Pulmonary artery endothelial cell (primary cell): ENCODE measurements at regions not wholly inside any gene's neighbourhood (a gene's known extent, or its start where the extent isn't known, plus 50 kb on each side); places are given as distances from the start of the nearest gene placed in this dataset.
"Not testable (repeated sequence)": the region's sequence is repeated elsewhere in the genome, so short reads cannot be mapped to it uniquely, and the experiment has no call there.

Experiments used
- DNase-seq: peaks from one replicate; pipeline ENCODE4 v3.0.0-alpha.2; 2011; ENCODE audit warnings: low read depth, low spot score

DNA sequence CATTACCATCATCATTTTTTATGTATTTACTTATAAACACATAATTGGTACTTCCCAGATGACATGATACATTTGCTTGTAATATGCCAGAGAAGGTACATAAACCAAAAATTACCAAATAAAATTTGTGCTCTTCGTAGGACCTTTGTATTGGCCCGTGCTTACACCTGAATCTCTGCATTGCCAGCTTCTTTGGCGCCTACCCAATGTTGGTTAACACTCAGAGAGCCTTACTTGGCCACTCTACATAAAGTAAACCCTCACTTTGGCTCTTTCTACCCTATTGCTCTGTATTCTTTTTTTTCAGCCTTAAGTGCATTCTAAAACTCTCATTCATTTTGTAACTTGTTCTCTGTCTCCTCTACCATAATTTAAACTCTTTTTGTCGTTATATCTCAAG, 148.1 kb upstream of the ZNF608 start:
- no peak for DNase-seq

- no peak for DNase-seq
Observed at GRCh38 chr5:124895236-124895635, 148.8 kb upstream of the ZNF608 start.

GRCh38 chr5:124901081-124901480, 154.6 kb upstream of the ZNF608 start:
- no peak for DNase-seq

- no peak for DNase-seq
Observed at GRCh38 chr5:124902097-124902821, 155.8 kb upstream of the ZNF608 start.

DNA sequence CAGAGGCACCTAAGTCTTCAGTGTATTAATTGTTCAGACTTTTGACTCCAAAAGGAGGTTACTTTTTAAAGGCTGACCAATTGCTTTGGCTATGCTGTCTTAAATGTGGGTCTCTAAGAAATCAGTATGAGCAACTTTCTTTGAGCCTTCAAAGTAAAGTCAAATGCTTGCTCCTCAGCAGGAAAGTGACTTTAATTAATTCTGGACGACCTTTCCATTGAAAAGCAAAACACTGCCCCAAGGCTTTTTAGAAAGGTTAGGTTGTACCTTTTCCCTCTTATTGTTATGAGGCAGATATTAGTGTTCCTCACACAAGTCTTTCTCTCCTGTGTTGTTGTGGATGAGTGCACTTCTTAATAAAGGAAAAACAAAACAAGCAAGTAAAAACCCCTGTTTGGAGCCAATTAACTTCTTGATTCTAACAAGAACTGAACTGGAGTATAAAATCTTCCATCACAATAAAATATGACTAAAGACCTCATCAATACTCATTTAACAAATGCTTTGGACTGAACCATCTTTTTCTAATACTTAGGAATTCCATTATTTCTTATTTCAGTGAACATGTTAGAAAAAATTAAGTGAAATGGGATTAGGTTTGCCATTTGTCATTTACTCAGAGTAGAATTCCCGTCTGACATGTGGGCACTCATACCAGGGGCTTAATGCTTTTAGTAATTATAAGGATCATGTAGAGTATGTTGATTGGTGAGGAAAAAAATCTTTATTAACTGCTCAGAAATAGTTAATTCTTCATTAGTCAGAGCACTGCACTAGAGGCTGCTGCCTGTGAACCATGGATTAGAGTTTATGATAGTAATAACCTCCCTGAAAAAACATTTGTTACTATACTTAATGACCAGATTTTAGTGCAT, 159.1 kb upstream of the ZNF608 start:
- DNase-seq: no peak

DNA sequence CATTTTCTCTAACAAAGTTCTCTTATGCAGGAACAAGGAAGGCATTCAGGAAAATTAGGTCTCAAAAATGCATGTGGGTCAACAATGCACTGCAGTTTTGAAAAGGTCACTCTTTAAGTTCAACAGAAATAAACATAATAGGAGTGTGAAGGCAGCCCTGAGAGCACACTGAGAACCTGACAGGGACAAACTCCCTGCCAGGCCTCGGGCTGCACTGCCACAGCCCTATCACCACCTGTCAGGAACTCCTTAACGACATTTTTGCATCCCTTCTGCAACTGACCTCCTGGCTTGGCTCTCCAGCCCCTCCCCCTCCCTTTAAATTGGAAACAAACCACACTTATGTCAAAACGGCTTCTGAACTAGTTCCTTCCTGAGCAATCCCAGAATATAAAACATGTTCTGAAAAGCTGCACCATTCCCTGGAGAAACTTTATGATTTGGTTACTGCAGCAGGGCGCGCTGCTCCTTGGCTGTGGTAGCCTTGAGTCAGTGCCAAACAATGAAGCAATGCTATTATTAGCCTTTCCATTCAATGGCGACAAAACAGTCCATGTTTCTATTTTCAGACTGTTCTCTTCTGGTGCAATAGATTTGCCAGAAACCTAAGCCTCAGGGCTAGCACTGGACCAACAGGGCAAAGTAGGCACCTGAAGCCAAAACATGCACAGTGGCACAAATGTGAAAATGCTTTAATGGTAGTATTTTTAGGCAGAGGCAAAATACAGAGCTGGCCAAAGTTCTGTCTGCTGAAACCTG, 160.1 kb upstream of the ZNF608 start:
- DNase-seq: no peak

DNA sequence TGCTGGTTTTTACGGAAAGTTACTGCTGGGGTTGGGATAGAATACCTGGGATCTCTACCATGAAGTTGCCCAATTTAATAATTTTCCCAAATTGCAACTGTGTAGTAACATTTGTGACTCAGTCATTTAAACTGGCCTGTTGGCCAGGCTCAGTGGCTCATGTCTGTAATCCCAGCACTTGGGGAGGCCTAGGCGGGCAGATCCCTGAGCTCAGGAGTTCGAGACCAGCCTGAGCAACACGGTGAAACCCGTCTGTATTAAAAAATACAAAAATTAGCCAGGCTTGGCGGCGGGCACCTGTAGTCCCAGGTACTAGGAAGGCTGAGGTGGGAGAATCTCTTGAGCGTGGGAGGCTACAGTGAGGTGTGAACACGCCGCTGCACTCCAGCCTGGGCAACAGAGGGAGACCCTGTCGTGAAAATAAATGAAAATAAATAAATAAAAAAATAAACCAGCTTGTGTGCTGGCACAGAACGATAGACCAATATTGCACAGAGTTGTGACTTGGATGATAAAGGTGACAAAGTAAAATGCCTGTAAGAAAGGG, 160.7 kb upstream of the ZNF608 start:
- DNase-seq: no peak

- DNase-seq: no peak
Observed at GRCh38 chr5:124908581-124909451, 162.4 kb upstream of the ZNF608 start.

DNA sequence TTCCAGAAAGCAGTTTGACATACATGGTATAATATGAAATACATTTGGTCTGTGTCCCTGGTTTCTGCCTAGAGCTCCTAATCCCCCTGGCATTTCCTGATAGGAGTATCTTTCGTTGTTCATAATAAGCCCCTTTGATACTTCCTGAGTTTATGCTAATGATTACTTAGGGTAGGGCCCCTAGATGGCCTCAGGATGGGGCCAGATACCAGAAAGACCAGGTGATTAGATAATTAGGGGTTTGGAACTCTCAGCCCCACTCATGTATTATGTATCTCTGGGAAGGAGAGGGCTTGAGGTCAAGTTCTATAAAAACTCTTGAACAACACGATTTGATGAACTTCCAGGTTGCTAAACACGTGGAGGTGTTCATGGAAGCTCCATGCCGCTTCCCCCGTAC, 163.3 kb upstream of the ZNF608 start:
- DNase-seq: no peak

DNA sequence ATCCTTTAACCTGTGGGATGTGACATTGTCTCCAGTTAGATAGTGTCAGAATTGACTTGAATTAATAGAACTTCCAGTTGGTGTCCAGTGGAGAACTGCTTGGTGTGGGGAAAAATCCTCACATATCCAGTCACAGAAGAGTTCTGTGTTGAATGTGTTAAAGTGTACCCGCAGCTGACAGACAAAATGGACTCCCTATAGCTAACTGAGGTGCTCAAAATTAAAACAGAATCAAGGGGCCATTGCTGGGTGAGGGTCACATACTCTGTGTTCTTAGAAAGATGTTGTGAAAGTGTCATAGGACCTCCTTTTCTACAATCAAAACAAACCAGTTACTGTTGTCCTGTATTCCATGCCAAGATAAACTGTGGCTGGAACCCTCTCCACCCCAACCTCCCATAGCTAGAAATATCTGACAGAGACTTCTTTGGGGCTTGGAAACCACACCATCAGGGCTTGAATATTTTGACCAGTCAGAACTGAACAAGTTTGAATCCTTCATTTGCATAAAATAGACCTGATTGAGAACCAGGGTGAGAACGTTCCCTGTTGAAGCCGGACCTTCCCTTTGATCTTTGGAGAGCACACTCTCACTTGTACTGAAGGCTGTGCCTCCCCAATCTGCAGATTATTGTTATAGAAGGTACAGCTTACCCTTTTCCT, 164.0 kb upstream of the ZNF608 start:
- no peak for DNase-seq

DNA sequence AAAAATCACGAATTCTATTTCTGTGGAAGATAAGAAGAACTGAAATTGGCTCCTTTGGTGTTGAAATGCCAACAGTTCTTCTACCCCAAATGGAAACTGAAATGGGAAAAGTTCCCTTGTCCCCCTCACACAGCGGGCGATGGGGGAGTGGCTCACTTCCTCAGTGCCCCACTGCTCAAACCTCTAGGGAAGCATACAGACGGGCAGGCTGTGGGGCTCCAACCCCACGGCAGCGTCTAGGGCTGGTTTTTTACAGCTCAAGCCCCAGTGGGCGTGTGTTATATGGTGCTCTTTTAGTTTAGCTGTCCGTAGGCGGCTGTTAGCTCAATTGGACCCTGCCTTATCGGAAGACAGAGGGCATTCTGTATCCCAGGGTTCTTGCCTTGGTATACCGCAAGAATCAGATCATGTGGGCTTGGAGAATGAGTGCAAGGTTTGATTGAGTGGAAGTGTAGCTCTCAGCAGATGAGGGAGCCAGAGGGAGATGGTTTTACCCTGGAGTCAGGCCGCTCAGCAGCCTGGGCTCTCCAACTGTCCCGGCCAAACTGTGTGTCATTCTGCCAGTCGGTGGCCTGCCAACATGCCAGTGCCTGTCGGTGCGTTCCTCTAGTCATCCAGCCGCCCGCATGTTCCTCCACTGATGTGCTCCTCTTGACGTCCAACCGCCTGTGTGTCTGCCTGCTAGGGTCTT, 166.3 kb upstream of the ZNF608 start:
- DNase-seq: no peak

DNA sequence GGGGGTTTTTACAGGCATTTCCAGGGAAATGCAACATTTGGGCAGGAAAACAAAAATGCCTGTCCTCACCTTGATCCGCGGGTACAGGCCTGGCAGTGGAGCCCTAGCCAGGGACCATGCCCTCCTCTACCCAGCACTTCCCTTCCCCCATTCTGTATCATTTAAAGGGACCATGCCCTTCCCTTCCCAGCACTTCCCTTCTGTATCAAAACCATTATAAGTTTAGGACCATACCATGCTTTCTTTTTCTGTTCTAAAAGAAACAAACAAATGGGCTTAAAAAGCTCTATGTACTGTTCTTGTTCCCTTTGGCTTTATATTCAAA, 166.9 kb upstream of the ZNF608 start:
- DNase-seq: no peak

GRCh38 chr5:124916313-124916712, 169.9 kb upstream of the ZNF608 start:
- not testable (repeated sequence) for DNase-seq

GRCh38 chr5:124918618-124919017, 172.2 kb upstream of the ZNF608 start:
- DNase-seq: no peak

DNA sequence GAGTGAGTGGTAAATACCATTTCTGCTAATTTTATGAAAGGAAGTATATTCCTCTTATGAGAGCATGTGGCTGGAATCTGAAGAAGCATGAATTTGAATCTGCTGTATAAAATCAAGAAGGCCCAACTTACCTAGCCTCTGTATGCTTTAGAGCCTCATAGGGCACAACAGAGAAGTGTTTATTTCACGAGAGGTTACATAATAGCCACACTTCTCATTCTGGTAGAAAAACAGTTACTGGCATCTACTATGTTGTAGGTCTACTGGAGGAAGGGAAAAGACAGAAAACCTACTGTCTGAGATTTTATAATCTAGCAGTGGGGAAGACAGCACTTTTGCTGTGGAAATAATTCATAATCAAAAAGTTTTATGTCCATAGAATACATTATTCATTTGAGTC, 172.6 kb upstream of the ZNF608 start:
- no peak for DNase-seq

- DNase-seq: no peak
Observed at GRCh38 chr5:124919747-124920525, 173.5 kb upstream of the ZNF608 start.

- no peak for DNase-seq
Observed at GRCh38 chr5:124920909-124921666, 174.6 kb upstream of the ZNF608 start.

- no peak for DNase-seq
Observed at GRCh38 chr5:124921694-124922093, 175.3 kb upstream of the ZNF608 start.
